A204.1 (cell line): ENCODE measurements at regions not wholly inside any gene's neighbourhood (a gene's known extent, or its start where the extent isn't known, plus 50 kb on each side); places are given as distances from the start of the nearest gene placed in this dataset.
"Not testable (repeated sequence)": the region's sequence is repeated elsewhere in the genome, so short reads cannot be mapped to it uniquely, and the experiment has no call there.

ENCODE experiments used
- FAIRE-seq: peaks from 2 replicates; lab custom pipeline; 2012; peaks lifted over from hg19 to GRCh38; lab: Jason Lieb, UNC

DNA sequence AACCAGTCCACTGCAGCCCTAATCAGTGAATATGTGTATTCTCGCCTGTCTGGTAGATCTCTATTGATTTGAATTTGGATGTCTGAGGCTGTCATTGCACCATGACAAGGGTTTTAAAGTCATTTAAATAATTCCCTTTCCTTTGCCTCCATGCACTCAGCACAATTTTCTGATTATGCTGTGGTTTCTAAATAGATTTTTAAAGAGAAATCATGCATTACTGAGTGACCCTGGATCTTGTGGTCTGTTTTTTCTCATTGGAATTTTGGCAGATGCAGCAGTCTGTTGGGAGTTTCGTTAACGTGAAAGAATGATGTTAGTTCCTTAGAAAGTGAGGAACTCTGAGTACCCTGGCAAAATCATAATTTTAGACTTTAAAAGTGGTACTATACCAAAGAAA lies 396.0 kb downstream of the LRRC70 start:
- FAIRE-seq, result no peak

DNA sequence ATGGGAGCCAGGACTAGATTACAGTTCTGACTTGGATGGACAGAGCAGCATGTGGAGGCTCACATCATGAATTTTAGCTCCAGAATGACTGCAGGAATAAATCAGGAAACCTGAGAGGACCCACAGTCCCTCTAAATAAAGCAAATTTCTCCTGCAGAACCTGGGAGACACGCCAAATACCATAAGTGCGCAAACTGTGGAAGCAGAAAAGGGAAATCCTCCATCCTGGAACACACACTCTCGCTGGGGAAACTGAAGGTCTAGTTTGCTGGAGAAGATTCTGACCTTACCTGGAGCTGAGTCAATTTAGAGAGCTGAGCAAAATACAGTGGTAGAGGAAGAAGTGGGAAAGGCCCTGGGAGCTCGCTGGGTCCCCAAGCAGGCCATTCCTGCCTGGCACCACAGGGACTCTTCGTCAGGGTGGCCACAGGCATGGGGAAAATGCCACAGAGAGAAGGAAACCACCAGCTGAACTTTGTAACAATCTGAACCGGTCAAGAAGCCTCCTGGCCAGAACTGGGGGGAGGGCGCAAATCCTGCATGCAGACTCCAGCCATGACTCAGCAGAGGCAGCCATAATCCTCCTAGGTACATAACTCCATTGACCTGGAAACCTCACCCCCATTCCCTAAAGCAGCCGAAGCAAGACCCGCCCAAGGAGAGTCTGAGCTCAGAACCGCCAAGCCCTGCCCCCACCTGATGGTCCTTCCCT lies 390.9 kb downstream of the LRRC70 start:
- FAIRE-seq, result no peak

DNA sequence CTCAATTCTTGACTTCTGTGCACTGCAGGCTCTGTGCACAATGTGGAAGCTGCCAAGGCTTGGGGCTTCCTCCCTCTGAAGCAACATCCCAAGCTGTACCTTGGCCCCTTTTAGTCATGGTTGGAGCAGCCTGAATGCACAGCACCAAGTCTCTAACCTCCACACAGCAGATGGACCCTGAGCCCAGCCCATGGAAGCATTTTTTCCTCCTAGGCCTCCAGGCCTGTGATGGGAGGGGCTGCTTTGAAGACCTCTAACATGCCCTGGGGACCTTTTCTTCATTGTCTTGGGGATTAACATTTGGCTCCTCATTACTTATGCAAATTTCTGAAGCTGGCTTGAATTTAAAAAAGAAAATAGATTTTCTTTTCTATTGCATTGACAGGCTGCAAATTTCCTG lies 385.8 kb downstream of the LRRC70 start:
- FAIRE-seq, result no peak

DNA sequence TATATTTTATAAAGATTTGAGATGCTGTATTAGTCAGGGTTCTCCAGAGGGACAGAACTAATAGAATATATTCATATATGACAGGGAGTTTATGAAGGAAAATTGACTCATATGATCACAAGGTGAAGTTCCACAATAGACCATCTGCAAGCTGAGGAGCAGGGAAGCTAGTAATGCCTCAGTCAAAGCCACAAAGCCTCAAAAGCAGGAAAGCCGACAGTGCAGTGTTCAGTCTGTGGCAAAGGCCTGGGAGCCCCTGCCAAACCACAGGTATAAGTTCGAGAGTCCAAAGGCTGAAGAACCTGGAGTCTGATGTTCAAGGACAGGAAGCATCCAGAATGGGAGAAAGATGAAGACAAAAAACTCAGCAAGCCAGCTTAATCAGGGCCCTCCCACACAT lies 382.2 kb downstream of the LRRC70 start:
- FAIRE-seq, result no peak

DNA sequence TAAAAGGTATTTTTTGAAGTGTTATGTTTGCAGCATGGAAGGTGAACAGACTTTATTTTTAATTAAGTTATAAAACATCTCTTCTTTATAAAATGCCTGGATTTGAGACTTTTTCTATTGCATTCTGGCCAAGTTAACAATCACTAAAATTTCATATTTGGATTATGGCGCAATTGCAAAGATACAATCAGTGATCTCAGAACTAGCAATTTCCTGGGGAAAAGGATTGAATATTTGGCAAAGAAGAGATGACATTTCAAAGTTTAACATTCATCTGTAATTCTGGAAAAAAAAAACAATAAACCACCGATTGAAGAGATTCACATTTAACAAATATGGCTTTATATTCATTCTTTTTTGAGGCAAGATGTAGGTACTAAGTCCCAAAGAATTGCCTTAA lies 378.0 kb downstream of the LRRC70 start:
- no peak for FAIRE-seq

DNA sequence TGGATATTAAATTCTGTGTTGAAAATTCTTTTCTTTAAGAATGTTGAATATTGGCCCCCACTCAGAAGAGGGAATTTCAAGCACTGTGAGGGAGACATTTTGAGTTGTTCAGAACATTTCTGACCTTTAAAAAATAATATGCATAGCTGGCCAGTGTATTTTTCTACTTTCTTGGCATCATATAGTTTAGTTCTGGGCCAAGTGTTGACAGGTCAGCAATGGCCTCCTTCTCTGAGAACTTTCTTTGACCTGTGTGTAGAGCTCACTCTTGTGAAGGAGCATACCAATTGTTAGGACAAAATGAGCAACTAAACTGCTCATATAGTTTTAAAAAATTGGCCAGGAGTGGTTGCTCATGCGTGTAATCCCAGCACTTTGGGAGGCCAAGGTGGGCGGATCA lies 376.0 kb downstream of the LRRC70 start:
- no peak for FAIRE-seq

DNA sequence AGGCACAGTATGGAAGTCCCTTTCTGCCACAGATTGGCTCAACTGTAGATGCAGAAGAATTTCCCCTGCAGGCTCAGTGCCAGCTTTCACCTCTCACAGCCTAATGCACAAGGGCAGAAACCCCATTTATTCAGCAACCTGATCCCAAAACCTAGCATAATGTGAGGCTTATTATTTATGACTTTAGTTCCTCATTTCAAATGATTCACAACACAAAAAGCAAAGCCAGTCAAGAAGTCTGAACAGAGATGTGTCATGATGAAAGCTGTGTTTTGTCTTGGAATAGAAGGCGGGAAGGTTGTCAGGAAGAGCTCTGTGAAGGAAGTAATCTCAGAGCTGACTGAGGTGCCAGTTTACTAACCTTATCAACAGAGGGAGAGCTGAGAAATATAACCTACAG lies 369.7 kb downstream of the LRRC70 start:
- FAIRE-seq, result no peak

DNA sequence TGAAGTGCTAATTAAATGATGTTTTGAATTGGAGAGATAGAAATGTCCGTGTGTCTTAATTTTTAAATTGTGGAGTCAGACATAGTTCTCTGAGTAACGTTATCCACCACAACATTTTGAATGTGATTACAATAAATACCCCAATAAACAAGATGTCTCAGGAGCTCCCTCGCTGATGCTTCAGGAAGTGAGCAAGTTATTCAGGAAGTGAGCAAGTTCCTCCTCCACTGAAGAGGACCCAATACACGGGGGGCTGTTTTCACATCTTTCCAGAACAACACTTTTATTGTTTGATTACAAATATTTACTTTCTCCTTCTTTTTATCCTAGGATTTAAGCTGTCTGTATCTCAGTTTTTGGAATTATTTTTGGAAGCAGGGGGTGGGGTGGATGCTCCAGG lies 363.8 kb downstream of the LRRC70 start:
- no peak for FAIRE-seq

DNA sequence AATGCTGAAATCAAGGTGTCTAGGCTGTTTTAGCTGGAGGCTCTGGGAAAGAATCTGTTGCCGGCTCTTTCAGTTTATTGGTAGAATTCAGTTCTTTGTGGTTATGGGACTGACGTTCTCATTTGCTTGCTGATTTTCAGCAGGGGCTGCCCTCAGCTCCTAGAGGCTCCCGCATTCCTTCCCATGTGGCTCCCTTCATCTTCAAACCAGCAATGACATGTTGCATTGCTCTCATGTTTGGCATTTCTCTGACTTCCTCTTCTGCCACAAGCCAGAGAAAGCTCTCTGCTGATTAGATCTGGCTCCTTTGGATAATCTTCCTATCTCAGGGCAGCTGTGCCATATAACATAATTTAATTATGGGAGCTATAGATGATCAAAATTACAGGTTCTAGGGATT lies 360.3 kb downstream of the LRRC70 start:
- no peak for FAIRE-seq

DNA sequence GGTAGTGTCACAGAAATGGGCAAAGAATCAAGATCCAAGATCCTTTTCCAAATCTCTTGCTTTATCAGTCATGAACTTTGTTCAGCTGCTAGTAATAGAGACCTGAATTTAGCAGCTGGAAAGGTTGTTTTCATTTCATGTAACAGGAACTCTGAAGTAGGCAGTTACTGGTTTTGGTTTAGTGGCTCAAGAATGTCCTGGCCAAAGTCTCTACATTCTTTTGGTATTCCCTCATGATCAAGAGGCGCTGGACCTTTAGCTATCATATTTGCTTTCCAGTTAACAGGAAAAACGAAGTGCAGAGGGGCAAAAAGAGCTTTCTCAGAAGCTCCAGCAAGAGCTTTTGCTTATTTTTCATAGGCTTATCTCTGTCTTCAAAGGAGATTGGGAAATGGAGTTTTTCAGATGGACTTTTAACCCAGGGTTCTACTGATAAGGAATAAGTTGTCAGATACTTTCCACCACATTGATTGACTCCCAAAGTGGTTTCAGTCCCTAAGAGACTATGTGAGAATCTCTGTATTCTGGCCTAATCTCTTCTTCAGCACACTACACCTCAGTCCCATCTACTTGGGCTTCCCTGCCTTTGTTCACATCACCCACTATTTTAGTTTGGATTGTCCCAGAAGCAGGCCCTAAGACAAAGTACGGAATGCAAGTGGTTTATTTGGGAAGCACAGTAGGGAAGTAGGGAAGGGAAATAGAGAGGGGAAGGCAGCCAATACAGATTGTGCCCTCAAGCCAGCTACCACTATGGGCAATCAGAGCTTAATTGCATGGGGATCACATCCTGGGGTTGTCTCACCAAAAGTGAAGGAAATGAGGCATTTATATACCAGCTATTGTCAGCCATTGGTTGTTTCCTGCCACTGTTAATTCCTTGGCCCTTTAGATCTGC lies 359.3 kb downstream of the LRRC70 start:
- no peak for FAIRE-seq

DNA sequence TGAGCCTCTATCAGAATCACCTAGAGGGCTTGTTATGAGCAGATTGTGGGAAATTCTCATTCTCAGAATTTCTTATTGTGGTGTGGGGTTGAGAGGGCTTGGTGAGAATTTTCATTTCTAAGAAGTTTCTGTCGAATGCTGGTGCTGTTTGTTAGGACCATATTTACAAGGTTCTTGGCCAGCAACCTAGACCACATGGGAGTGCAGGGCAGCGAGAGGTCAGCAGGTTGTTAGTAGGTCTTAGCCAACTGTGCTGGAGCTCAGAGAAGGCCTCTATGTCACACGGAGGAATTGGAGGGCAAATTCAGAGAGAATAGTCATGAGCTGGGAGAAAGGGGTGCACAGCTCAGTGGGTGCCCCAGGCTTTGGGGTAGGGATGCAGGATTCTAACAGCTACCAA lies 357.0 kb downstream of the LRRC70 start:
- FAIRE-seq, result no peak

DNA sequence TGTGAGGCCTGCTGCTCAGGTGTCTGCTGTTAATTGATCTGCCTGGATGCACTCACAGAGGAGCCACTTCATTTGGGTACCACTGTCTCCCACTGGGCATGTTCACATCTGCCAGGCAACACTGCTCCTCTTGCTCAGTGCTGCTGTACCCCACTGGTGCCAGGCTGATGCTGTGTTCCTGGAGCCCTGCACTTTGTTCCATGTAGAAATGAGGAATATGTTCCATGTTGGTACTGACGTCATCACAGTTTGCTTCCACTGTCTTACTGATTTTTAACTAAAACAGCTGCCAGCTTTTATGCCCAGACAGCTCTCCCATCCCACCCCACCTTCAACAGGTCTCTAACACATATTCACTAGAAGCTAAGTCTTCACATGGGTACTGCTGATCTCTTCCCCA lies 355.7 kb downstream of the LRRC70 start:
- no peak for FAIRE-seq

DNA sequence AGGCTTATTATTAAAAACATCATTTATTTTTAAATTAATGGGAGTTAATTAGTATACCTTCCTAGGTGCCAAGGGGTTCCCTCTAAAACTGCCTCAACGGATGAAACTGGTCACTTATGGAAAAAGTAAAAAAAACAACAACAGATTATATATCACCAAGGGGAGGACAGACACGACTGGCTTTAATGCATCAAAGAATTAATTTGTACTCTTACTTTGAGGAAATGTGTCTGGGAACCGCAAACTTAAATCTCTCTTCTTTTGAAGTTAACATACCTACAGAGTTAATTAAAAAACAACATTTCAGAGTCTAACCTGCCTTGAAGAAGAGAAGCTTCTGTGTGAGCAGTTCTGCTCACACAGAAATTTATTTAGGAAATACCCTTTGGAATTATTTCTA lies 354.6 kb downstream of the LRRC70 start:
- FAIRE-seq, result no peak

DNA sequence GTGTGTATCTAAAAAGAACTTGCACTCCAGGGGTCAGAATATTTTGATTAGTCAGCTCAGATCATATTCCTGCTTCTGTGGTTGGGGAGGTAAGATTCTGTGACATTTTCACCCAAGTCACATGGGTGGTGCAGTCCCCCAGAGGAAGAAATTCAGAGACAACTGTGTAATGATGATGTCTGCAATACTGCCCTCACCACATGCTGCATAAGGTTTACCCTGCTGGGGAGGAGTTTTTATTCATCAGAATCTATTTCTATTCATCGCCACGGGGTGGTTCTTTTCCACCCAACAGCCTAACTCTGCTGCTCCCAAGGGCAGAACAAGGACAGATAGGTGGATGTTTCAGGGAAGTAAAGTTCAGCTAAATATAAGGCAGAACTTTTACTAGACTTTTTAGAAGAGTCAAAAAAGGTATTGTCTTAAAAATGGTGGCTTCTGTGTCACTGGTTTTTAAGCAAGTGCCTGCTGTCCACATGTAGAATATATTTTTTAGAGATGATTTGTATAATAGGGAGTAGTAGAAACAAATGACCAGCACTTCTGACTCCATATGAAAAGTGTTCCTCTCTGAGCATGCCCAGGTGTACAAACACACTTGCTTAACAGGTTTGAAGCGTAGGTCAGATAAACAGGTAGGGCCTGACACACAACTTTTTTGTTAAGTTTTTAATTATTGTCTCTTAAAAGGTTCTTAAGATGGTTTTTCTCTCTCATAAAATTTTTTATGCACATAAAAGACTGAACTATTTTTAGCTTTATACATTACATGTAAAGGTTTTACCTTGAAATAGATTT lies 352.7 kb downstream of the LRRC70 start:
- no peak for FAIRE-seq

DNA sequence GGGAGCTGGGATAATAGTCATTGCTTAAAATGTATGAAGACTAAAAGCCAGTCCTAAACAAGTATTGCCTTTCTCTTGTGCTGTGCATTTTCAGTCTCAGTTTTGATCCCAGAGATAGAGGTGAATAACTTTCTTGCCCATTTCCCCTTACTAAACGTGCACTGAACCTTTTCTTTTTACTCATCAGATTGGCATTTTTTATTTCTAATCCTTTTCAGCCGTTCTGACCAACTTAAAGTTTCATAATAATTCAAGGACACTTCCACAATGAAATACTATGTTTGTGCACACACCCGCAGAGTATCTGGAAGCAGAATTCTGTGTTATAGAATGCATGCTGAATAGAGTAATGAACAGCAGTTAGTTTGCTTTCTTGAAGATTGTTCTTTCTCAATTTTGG lies 343.6 kb downstream of the LRRC70 start:
- FAIRE-seq, result no peak

DNA sequence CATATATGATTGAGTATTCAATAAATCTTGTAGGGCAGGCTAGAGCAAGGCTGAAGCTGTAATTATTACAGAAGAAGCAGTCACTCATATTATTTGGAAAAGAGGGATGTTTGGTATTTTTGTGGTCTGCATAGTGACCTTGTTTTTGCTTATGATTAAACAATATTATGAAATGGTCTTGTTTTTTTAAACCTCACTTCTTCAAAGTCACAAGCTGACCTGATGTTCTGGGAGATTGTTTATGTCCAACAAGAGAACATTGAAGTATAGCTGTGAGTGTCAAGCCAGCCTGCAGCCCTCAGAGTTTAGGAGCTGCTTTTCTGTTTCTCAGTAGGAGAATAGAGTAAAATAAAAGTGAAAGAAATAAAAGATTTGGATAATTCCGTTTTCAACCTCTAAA lies 342.2 kb downstream of the LRRC70 start:
- FAIRE-seq, result no peak

DNA sequence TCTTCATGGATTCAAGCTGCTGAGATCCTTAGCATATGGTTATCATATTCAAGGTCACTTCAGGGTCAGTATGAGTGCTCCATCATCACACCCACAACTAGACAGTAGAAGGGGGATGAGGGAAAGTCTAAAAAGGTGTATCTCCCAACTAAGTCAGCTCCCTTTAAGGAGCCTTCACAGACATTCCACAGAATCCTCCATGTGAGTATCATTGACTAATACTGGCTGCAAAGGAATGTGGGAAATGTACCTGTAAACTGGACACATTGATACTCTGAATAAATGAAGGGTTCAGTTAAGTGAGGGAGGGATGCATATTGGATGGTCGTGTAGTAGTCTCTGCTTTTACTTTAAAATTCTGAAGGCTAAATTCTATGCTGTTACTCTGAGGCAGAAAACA lies 330.7 kb downstream of the LRRC70 start:
- FAIRE-seq, result no peak

DNA sequence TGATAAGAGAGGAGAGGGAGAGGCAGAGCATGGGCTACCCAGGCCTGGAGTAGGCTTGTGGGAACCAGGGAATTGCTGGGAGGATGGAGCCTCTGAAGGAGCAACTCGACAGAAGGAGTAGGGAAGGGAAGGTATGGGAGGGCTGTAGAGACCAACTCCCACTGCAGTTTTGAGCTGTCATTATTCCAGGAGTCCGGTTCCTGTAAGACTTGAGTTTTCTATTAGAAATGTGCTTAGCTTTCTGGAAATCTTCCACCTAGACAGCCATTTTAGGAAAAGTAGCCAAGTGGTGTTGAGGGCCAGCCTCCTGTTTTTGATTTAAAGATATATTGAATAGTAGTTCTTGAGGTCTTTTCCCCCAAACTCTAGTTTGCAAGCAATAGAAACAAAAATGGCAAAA lies 323.5 kb downstream of the LRRC70 start:
- no peak for FAIRE-seq

DNA sequence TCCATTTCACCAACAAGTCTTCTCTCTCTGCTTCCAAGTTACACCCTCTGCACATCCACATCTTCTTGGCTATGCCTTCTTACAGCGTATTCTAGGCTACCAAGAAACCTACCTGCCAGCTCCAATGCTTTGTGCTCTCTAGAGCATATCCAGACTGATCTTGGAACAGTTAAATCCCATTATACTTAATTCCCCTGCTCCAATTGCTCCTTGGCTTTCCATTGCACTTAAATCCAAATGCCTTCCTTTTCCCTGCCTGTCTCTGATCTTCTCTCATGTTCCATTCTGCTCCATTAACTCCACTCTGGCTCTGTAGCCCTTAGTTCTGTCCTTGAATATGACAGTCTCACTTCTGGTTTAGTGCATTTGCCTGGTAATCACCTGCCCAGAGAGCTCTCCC lies 322.4 kb downstream of the LRRC70 start:
- FAIRE-seq, result no peak

DNA sequence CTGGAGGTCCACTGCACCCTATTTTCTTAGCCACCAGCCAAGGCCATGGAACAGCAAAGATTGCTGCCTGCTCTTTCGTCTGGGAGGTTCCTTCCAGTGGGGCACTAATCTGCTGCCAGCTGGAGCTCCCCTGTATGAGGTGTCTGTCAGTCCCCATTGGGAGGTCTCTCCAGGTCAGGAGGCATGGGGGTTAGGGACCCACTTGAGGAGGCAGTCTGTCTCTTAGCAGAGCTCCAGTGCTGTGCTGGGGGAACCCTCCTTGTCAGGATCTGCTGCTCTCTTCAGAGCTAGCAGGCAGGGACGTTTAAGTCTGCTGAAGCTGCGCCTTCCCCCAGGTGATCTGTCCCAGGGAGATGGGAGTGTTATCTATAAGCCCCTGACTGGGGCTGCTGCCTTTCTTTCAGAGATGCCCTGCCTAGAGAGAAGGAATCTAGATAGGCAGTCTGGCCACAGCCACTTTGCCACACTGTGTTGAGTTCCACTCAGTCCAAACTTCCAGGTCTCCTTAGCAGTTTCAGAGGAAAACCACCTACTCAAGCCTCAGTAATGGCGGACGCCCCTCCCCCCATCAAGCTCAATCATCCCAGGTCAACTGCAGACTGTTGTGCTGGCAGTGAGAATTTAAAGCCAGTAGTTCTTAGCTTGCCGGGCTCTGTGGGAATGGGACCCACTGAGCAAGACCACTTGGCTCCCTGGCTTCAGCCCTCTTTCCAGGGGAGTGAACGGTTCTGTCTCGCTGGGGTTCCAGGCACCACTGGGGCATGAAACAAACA lies 317.7 kb downstream of the LRRC70 start:
- FAIRE-seq, result no peak

DNA sequence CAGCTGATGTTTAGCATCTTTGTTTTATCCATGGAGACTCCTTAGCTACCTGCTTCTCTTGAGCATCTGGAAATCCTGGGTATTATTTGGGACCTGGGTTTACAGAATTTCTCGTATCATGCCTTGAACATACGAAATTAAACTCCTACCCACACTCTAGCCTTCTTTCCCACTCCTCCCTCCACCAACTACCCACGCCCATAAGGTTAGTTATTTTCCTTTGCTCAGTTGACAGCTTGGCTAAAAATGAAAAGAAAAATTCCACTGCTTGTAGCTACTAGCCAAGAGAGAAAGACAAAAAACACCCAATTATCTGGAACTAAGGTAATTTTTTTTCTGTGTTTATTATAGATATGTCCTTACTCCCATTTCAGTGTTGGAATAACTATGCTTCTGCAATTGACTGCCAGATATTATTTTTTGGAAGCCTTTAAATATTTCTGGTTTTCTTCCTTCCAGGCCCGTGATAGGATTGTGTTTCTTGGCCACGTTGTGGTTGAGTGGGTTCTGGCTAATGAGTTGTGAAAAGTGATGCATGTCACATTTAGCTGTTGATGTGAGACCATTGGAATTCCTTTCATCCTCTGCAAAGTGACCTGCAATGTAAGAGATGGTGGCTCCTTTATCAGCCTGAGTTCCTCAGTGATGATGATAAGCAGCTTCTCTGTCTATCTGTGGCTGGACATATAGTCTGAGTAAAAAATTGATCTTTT lies 308.1 kb downstream of the LRRC70 start:
- FAIRE-seq, result no peak

DNA sequence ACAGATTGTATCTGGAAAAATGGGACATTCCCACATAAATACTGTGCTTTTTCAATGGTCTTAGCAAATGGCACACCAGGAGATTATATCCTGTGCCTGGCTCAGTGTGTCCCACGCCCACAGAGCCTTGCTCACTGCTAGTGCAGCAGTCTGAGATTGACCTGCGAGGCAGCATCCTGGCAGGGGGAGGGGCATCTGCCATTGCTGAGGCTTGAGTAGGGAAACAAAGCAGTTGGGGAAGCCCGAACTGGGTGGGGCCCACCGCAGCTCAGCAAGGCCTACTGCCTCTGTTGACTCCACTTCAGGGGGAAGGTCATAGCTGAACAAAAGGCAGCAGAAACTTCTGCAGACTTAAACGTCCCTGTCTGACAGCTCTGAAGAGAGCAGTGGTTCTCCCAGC lies 258.7 kb downstream of the LRRC70 start:
- not testable (repeated sequence) for FAIRE-seq
